ENCODE measurements at regions not wholly inside any gene's neighbourhood (a gene's known extent, or its start where the extent isn't known, plus 50 kb on each side); places are given as distances from the start of the nearest gene placed in this dataset.

DNA sequence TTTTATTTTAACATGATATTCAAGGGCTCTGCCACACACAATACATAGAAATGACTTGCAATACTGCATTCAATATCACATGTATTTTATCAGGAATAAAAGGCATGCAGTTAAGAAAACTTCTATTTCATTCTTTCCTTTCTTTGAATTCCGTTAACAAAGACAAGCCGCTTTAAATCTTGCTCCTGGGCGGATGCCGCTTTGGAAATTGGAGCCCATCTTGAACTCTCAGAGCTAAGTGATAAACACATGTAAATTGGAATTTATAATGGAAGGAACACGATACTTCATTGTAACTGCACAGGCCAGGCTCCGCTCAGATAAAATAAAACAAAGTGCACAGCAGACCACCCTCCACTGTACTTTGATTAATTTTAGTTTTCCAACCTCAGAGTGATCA, 774.5 kb upstream of the COBL start:
- TF ChIP-seq YY1 (IDR thresholded peaks at IDR 0.05; ENCODE audit: low read depth): no peak
- TF ChIP-seq CREB1 (IDR thresholded peaks at IDR 0.05; ENCODE audit: low read depth): no peak
- TF ChIP-seq TAF1 (IDR thresholded peaks at IDR 0.05; ENCODE audit: low read depth): no peak
- TF ChIP-seq EGR1 (IDR thresholded peaks at IDR 0.05): no peak
- no peak for TF ChIP-seq EP300 (IDR thresholded peaks at IDR 0.05; ENCODE audit: borderline replicate concordance)
- TF ChIP-seq, protein P1, sequence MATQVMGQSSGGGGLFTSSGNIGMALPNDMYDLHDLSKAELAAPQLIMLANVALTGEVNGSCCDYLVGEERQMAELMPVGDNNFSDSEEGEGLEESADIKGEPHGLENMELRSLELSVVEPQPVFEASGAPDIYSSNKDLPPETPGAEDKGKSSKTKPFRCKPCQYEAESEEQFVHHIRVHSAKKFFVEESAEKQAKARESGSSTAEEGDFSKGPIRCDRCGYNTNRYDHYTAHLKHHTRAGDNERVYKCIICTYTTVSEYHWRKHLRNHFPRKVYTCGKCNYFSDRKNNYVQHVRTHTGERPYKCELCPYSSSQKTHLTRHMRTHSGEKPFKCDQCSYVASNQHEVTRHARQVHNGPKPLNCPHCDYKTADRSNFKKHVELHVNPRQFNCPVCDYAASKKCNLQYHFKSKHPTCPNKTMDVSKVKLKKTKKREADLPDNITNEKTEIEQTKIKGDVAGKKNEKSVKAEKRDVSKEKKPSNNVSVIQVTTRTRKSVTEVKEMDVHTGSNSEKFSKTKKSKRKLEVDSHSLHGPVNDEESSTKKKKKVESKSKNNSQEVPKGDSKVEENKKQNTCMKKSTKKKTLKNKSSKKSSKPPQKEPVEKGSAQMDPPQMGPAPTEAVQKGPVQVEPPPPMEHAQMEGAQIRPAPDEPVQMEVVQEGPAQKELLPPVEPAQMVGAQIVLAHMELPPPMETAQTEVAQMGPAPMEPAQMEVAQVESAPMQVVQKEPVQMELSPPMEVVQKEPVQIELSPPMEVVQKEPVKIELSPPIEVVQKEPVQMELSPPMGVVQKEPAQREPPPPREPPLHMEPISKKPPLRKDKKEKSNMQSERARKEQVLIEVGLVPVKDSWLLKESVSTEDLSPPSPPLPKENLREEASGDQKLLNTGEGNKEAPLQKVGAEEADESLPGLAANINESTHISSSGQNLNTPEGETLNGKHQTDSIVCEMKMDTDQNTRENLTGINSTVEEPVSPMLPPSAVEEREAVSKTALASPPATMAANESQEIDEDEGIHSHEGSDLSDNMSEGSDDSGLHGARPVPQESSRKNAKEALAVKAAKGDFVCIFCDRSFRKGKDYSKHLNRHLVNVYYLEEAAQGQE (IDR thresholded peaks at IDR 0.05; ENCODE audit: low read depth): no peak
- TF ChIP-seq, protein P2, sequence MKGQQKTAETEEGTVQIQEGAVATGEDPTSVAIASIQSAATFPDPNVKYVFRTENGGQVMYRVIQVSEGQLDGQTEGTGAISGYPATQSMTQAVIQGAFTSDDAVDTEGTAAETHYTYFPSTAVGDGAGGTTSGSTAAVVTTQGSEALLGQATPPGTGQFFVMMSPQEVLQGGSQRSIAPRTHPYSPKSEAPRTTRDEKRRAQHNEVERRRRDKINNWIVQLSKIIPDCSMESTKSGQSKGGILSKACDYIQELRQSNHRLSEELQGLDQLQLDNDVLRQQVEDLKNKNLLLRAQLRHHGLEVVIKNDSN (IDR thresholded peaks at IDR 0.05): no peak
- no peak for TF ChIP-seq RAD21 (IDR thresholded peaks at IDR 0.05; ENCODE audit: low read depth)
- no peak for TF ChIP-seq CEBPB (IDR thresholded peaks at IDR 0.05)
- TF ChIP-seq FOXM1 (IDR thresholded peaks at IDR 0.05; ENCODE audit: borderline replicate concordance, low read depth): no peak
- TF ChIP-seq TCF12 (IDR thresholded peaks at IDR 0.05; ENCODE audit: low read depth): no peak
- no peak for TF ChIP-seq TEAD4 (IDR thresholded peaks at IDR 0.05)
- no peak for TF ChIP-seq NFIC (IDR thresholded peaks at IDR 0.05)
- TF ChIP-seq, protein P3, sequence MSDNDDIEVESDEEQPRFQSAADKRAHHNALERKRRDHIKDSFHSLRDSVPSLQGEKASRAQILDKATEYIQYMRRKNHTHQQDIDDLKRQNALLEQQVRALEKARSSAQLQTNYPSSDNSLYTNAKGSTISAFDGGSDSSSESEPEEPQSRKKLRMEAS (IDR thresholded peaks at IDR 0.05): no peak
- TF ChIP-seq ZBTB7A (IDR thresholded peaks at IDR 0.05; ENCODE audit: low read depth): no peak

DNA sequence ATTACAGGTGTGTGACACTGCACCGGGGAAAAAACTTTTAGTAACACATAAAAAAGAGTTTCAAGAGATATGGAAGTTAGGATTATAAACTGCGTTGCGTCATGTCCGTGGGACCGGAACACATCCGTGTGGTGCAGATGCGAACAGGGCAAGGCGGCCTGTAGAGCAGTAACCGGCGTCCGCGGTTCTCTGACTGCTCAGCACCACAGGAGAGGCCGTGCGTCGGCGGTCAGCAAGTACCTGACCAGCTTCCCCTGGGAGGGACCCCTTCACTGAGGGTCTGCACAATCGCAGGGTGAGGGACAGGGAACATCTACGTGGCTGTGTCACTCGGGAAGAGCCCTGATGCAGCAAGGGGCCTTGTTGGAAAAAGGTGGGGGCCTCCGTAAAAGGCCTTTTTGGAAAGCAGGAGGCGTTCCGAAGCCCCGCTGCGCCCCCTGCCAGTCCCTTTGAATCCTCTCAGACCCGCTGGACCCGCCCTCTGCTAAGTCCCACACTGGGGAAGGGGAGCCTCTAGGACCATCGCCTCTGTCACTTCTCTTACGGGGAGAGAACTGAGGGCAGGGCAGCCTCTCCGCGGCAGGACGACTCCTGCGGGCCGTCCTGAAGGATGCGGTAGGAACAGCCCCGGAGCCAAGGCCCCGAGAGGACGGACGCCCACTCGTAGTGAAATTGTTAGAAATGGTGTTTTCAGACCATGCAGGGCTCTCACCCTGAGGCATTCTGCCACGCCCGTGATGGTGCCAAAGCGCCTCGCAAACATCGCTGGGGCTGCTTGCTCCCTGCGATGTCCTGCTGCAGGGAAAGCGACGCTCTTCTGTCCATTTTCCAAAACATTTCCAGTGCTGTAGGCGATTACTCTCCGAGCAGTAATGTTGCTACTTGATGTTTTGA, 771.6 kb upstream of the COBL start:
- no peak for TF ChIP-seq CEBPB (IDR thresholded peaks at IDR 0.05)
- TF ChIP-seq EGR1 (IDR thresholded peaks at IDR 0.05): no peak
- no peak for TF ChIP-seq RAD21 (IDR thresholded peaks at IDR 0.05; ENCODE audit: low read depth)
- TF ChIP-seq, protein P1 (IDR thresholded peaks at IDR 0.05; ENCODE audit: low read depth): no peak
- no peak for TF ChIP-seq TEAD4 (IDR thresholded peaks at IDR 0.05)
- TF ChIP-seq CREB1 (IDR thresholded peaks at IDR 0.05; ENCODE audit: low read depth): no peak

DNA sequence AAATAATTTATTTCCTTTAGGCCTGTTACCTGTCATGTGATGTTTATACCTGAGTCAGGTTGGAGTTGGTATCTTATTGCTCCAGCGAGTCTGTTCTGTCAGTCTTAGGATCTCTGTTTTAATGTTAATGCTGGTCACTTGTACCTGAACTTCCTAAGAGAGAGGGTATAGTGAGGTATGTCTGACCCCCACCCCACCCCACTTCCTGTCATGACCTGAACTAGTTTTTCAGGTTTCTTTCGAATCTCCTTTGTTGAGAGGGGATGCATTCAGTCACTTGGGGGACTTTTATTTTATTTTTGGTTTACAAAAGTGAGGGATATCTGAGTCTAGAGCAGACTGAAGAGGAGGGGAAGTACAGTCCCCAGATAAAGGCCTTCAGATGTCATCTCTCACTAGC, 769.0 kb upstream of the COBL start:
- TF ChIP-seq ZBTB7A (IDR thresholded peaks at IDR 0.05; ENCODE audit: low read depth): no peak
- TF ChIP-seq TEAD4 (IDR thresholded peaks at IDR 0.05): no peak
- TF ChIP-seq CREB1 (IDR thresholded peaks at IDR 0.05; ENCODE audit: low read depth): no peak
- TF ChIP-seq RAD21 (IDR thresholded peaks at IDR 0.05; ENCODE audit: low read depth): no peak
- TF ChIP-seq, protein P1 (IDR thresholded peaks at IDR 0.05; ENCODE audit: low read depth): no peak
- TF ChIP-seq, protein P3 (IDR thresholded peaks at IDR 0.05): no peak
- TF ChIP-seq, protein P2 (IDR thresholded peaks at IDR 0.05): no peak
- no peak for TF ChIP-seq YY1 (IDR thresholded peaks at IDR 0.05; ENCODE audit: low read depth)

DNA sequence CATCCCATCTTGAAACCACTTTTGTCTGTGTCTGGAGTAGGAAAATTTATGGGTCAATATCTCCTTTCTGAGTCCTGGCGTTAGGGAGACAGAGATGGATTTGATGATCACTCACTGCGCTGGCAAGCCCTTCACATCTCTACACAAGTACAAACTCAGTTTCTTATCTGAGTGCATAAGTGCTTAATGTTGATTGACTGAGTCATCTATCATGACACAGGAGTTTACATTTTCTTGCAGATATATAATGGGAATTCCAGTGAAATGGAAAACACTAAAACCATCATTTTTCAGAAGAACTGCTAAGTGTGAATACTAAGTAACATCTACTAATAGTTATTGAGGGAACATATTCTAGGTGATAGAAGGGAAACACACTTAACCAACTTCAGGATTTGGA, 763.9 kb upstream of the COBL start:
- TF ChIP-seq CREB1 (IDR thresholded peaks at IDR 0.05; ENCODE audit: low read depth): no peak
- TF ChIP-seq TCF12 (IDR thresholded peaks at IDR 0.05; ENCODE audit: low read depth): no peak
- TF ChIP-seq, protein P3 (IDR thresholded peaks at IDR 0.05): no peak
- TF ChIP-seq NFIC (IDR thresholded peaks at IDR 0.05): no peak
- TF ChIP-seq, protein P2 (IDR thresholded peaks at IDR 0.05): no peak
- TF ChIP-seq EP300 (IDR thresholded peaks at IDR 0.05; ENCODE audit: borderline replicate concordance): no peak
- TF ChIP-seq EGR1 (IDR thresholded peaks at IDR 0.05): no peak
- no peak for TF ChIP-seq TAF1 (IDR thresholded peaks at IDR 0.05; ENCODE audit: low read depth)
- TF ChIP-seq FOXM1 (IDR thresholded peaks at IDR 0.05; ENCODE audit: borderline replicate concordance, low read depth): no peak
- no peak for TF ChIP-seq CEBPB (IDR thresholded peaks at IDR 0.05)
- TF ChIP-seq YY1 (IDR thresholded peaks at IDR 0.05; ENCODE audit: low read depth): no peak
- no peak for TF ChIP-seq ZBTB7A (IDR thresholded peaks at IDR 0.05; ENCODE audit: low read depth)
- no peak for TF ChIP-seq RAD21 (IDR thresholded peaks at IDR 0.05; ENCODE audit: low read depth)
- TF ChIP-seq, protein P1 (IDR thresholded peaks at IDR 0.05; ENCODE audit: low read depth): no peak
- TF ChIP-seq TEAD4 (IDR thresholded peaks at IDR 0.05): no peak

Data from Ishikawa (cell line).